Stomach (tissue), 8 donors: ENCODE measurements at regions not wholly inside any gene's neighbourhood (a gene's known extent, or its start where the extent isn't known, plus 50 kb on each side); places are given as distances from the start of the nearest gene placed in this dataset.

Experiments
- DNase-seq, 2 donors: peaks; one replicate each; pipeline versions ENCODE4 v3.0.0 to v3.0.0-alpha.2; 2013 to 2019
- H3K27ac ChIP-seq, 5 donors: fragments of 200-600 bp in 4 of 5; sonication (generic) in 4 of 5; one replicate each; pipeline ENCODE4 v1.5.1; 2013 to 2019; ENCODE audit warnings: mild to moderate bottlenecking in 1 of 5, moderate library complexity in 1 of 5
- H3K27me3 ChIP-seq, 3 donors: fragments of 200-600 bp; sonication (generic); one replicate each; pipeline ENCODE4 v1.5.1; 2017 to 2019; ENCODE audit warnings: mixed run types in 1 of 3
- H3K36me3 ChIP-seq, 4 donors: fragments of 200-600 bp; sonication (generic); 1 replicate in 3 of 4; 2 replicates in 1 of 4; pipeline ENCODE4 v1.5.1; 2016 to 2019
- H3K4me1 ChIP-seq, 4 donors: fragments of 200-600 bp; sonication (generic); one replicate each; pipeline ENCODE4 v1.5.1; 2016 to 2019
- H3K4me3 ChIP-seq, 4 donors: fragments of 200-600 bp; sonication (generic) in 3 of 4; one replicate each; pipeline ENCODE4 v1.5.1; 2016 to 2019; ENCODE audit warnings: mild to moderate bottlenecking in 1 of 4
- H3K9me3 ChIP-seq, 4 donors: fragments of 200-600 bp; sonication (generic); one replicate each; pipeline ENCODE4 v1.5.1; 2016 to 2019
- CTCF ChIP-seq, 7 experiments: fragments of 450-650 bp in 4 of 7; fragments of 200-600 bp in 3 of 7; sonication (generic) in 3 of 7; IDR thresholded peaks; one replicate each; pipeline ENCODE4 v1.5.1; 2016 to 2019; ENCODE audit warnings: antibody characterized with exemption in 7 of 7, control low read depth in 2 of 7, mild to moderate bottlenecking in 1 of 7
- EP300 ChIP-seq: sonication (generic); formaldehyde crosslinking; IDR thresholded peaks from one replicate; pipeline ENCODE4 v1.6.1; 2017; ENCODE audit warnings: antibody characterized with exemption
- POLR2A ChIP-seq, 4 donors: fragments of 450-650 bp; IDR thresholded peaks; one replicate each; pipeline ENCODE4 v1.6.1; 2016; ENCODE audit warnings: antibody characterized with exemption in 4 of 4, control low read depth in 2 of 4, mild to moderate bottlenecking in 1 of 4, moderate library complexity in 1 of 4
- POLR2AphosphoS5 ChIP-seq, 3 donors: sonication (generic); formaldehyde crosslinking; IDR thresholded peaks; one replicate each; pipeline ENCODE4 v1.6.1; 2016; ENCODE audit warnings: antibody characterized with exemption in 3 of 3
- WGBS, 5 donors: extraction: QIAGEN DNeasy Blood & Tissue Kit in 3 of 5; methylation state at CpG; one replicate each; pipeline versions ENCODE4 v1.1.5 to v1.1.7; 2013 to 2018; 5-methylcytosine and 5-hydroxymethylcytosine counted together
- intact Hi-C: fragments of 100-400 bp; cut with DNase I; formaldehyde crosslinking; loops from one replicate; pipeline ENCODE4 v1.15.1; 2023; ENCODE audit warnings: low total_unique reads
- donor health status: healthy with polysubstance abuse.
- donor health status: Bipolar disorder and iron deficiency.
- donor health status: healthy.

DNA sequence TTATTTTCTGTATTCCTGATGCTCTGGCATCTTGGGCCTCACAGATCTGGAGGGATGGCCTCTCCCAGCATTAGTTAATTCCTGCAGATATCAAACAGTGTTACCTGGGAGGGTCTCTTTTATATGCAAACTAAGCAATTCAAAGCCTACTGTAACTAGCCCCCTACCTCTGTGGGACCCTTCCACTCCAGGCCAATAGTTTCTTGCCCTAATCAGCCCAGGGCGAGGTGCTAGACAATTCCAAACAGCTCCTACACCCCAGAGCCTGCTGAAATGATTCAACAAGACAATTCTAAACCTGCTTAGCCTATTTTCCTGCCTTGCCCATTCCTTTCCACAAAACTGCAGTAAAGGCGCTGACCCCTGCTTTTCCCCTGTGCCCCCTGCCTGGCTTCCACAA lies 106.6 kb upstream of the IGSF10 start:
- WGBS, 5 donors = 66 to 86% (median 83%) methylated on average over 2 of the region's 2 CpGs
- DNase-seq = no peak
- H3K9me3 ChIP-seq = no peaks in the 10 kb centered on the region
- no peak overlapping the region for H3K27ac ChIP-seq
- H3K27me3 ChIP-seq = no peaks in the 10 kb centered on the region
- no peak for TF ChIP-seq POLR2A (IDR thresholded peaks at IDR 0.05)
- no peak for TF ChIP-seq POLR2AphosphoS5 (IDR thresholded peaks at IDR 0.05)
- no peak for TF ChIP-seq EP300
- no peak for TF ChIP-seq CTCF (IDR thresholded peaks at IDR 0.05)
- H3K36me3 ChIP-seq = no peaks in the 10 kb centered on the region
- H3K4me3 ChIP-seq = no peak overlapping the region
- H3K4me1 ChIP-seq = no peaks in the 10 kb centered on the region
- intact Hi-C loops = no loop called here

DNA sequence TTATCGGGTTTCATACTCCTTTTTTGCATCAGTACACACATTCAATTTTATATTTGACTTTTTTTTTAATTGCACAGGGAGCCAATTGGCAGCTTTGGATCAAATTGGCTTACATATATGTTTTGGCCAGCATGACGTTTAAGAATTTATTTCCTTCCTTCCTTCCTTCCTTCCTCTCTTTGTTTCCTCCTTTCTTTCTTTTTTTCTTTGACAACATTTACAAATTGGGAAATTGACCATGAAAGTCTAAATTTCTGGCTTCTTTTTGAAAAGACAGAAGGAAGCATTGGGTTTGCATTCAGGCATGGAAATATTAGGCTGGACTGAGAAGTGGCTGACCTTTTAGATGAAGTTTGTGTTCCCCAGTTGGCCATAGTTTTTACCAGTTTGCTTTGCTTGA lies 103.4 kb upstream of the IGSF10 start:
- TF ChIP-seq CTCF (IDR thresholded peaks at IDR 0.05) = no peak
- no peak for TF ChIP-seq POLR2A (IDR thresholded peaks at IDR 0.05)
- TF ChIP-seq POLR2AphosphoS5 (IDR thresholded peaks at IDR 0.05) = no peak
- no peak for TF ChIP-seq EP300
- intact Hi-C loops = no loop called here
- Histone ChIP-seq H3K36me3 (no peaks in the 10 kb centered on the region), H3K9me3 (no peaks in the 10 kb centered on the region), H3K4me3 (no peak overlapping the region), H3K27me3 (no peaks in the 10 kb centered on the region), H3K27ac (no peak overlapping the region), H3K4me1 (peaks cover 0 to 20% (median 9%) of the 10 kb centered on the region in 4 donors)
- no peak for DNase-seq
- WGBS, 5 donors = 74 to 88% (median 78%) methylated on average over 2 of the region's 2 CpGs

- Histone ChIP-seq H3K4me3 (no peak overlapping the region), H3K9me3 (no peaks in the 10 kb centered on the region), H3K27me3 (no peaks in the 10 kb centered on the region), H3K27ac (no peak overlapping the region), H3K36me3 (no peaks in the 10 kb centered on the region), H3K4me1 (peaks cover 0 to 21% (median 10%) of the 10 kb centered on the region in 4 donors)
- DNase-seq = no peak
- 31 to 84% (median 60%) methylated on average over 2 of the region's 2 CpGs for WGBS, 5 donors
- no peak for TF ChIP-seq EP300
- no peak for TF ChIP-seq POLR2A (IDR thresholded peaks at IDR 0.05)
- no peak for TF ChIP-seq POLR2AphosphoS5 (IDR thresholded peaks at IDR 0.05)
- TF ChIP-seq CTCF (IDR thresholded peaks at IDR 0.05) = no peak
- intact Hi-C loops = no loop called here
Observed at GRCh38 chr3:151563305-151563704, 102.4 kb upstream of the IGSF10 start.

DNA sequence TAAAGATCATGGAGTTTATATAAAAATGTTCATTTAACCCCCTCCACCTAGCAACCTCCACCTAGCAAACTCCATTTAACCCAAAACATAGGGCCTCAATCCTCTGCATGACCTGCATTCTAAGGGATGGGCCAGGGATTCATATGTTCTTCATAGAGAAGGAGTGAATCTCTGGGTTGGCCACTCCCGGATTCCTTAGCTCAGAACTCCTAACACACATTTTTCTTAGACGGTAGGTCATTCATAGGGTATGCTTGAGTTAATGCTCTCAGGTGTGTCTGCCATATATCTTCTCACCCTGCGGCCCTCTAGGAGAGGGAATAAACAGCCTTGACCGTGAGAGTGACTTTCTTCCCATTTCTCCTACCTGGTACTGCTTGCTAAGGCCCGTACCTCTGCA lies 102.0 kb upstream of the IGSF10 start:
- intact Hi-C loops = no loop called here
- WGBS, 5 donors = 71 to 97% (median 92%) methylated on average over 5 of the region's 5 CpGs

More for the DNA sequence above, 102.0 kb upstream of the IGSF10 start:
- no peak overlapping the region for H3K27ac ChIP-seq
- peaks cover 0 to 21% (median 10%) of the 10 kb centered on the region in 4 donors for H3K4me1 ChIP-seq
- DNase-seq = no peak
- TF ChIP-seq EP300 = no peak
- no peak for TF ChIP-seq POLR2AphosphoS5 (IDR thresholded peaks at IDR 0.05)
- no peak for TF ChIP-seq CTCF (IDR thresholded peaks at IDR 0.05)
- no peak for TF ChIP-seq POLR2A (IDR thresholded peaks at IDR 0.05)
- no peaks in the 10 kb centered on the region for H3K36me3 ChIP-seq
- H3K9me3 ChIP-seq = no peaks in the 10 kb centered on the region
- H3K27me3 ChIP-seq = no peaks in the 10 kb centered on the region
- H3K4me3 ChIP-seq = no peak overlapping the region
